HepG2 (cell line): ENCODE measurements at regions not wholly inside any gene's neighbourhood (a gene's known extent, or its start where the extent isn't known, plus 50 kb on each side); places are given as distances from the start of the nearest gene placed in this dataset.
A peak's percentile ranks its signal among the peaks of the same experiment; 100 is the strongest.

Experiments used
- ATF1 ChIP-seq: IDR thresholded peaks from 2 replicates; pipeline ENCODE4 v1.6.1; 2016; ENCODE audit warnings: mild to moderate bottlenecking, control low read depth
- CCDC6 ChIP-seq: sonication (generic); formaldehyde crosslinking; IDR thresholded peaks from 2 replicates; pipeline ENCODE4 v1.8.1; 2022; ENCODE audit warnings: mild to moderate bottlenecking, missing genetic modification reagents, moderate library complexity
- CHCHD3 ChIP-seq: sonication (generic); formaldehyde crosslinking; IDR thresholded peaks from 2 replicates; pipeline ENCODE4 v1.8.0; 2022; ENCODE audit warnings: mild to moderate bottlenecking, missing genetic modification reagents, moderate library complexity
- EED ChIP-seq: sonication (generic); formaldehyde crosslinking; IDR thresholded peaks from 2 replicates; pipeline ENCODE4 v1.5.0; 2020; ENCODE audit warnings: mild to moderate bottlenecking, missing genetic modification reagents
- EP300 ChIP-seq, 3 experiments: sonication (generic) in 1 of 3; formaldehyde crosslinking in 1 of 3; IDR thresholded peaks; 2 replicates each; pipeline versions ENCODE4 v1.5.1 to v1.6.1; 2011 to 2020; ENCODE audit warnings: low read depth in 2 of 3, low read length in 2 of 3, borderline replicate concordance in 1 of 3, improper control_type of control experiment in 1 of 3, mild to moderate bottlenecking in 1 of 3, missing genetic modification reagents in 1 of 3, moderate library complexity in 1 of 3
- HNRNPLL ChIP-seq: fragments of 200-400 bp; formaldehyde crosslinking; IDR thresholded peaks from 2 replicates; pipeline ENCODE4 v1.6.1; 2017; ENCODE audit warnings: mild to moderate bottlenecking, low read depth, low read length; ENCODE audit not compliant: poor library complexity, severe bottlenecking
- MIXL1 ChIP-seq: IDR thresholded peaks from 2 replicates; pipeline ENCODE4 v1.6.1; 2016
- NFIB ChIP-seq: sonication (generic); formaldehyde crosslinking; IDR thresholded peaks from 2 replicates; pipeline ENCODE4 v1.9.0; 2021; ENCODE audit warnings: missing genetic modification reagents, mild to moderate bottlenecking, borderline replicate concordance
- NONO ChIP-seq, 2 experiments: fragments of 450-650 bp in 1 of 2; sonication (generic) in 1 of 2; formaldehyde crosslinking in 1 of 2; IDR thresholded peaks in 1 of 2; conservative IDR thresholded peaks in 1 of 2; 2 replicates each; pipeline versions ENCODE4 v1.6.1 to v1.8.0; 2017 to 2022; ENCODE audit warnings: mild to moderate bottlenecking in 1 of 2, missing genetic modification reagents in 1 of 2, moderate library complexity in 1 of 2
- NR2F1 ChIP-seq, 2 experiments: fragments of 450-650 bp in 1 of 2; formaldehyde crosslinking in 1 of 2; IDR thresholded peaks; 2 replicates each; pipeline versions ENCODE4 v1.5.0 to v1.6.1; 2016 to 2020; ENCODE audit warnings: mild to moderate bottlenecking in 1 of 2, missing compliant biosample characterization in 1 of 2, missing genetic modification reagents in 1 of 2, moderate library complexity in 1 of 2
- POLR2AphosphoS5 ChIP-seq: IDR thresholded peaks from 2 replicates; pipeline ENCODE4 v1.6.1; 2012; ENCODE audit warnings: low read depth, low read length
- RAD51 ChIP-seq: fragments of 450-650 bp; IDR thresholded peaks from 2 replicates; pipeline ENCODE4 v1.6.1; 2016; ENCODE audit warnings: borderline replicate concordance
- SATB2 ChIP-seq: sonication (generic); formaldehyde crosslinking; IDR thresholded peaks from 2 replicates; pipeline ENCODE4 v1.5.0; 2020; ENCODE audit warnings: missing genetic modification reagents
- SNRNP70 ChIP-seq: fragments of 200-400 bp; formaldehyde crosslinking; IDR thresholded peaks from 2 replicates; pipeline ENCODE4 v1.6.1; 2017; ENCODE audit warnings: mild to moderate bottlenecking, low read depth, low read length, moderate library complexity
- ZNF232 ChIP-seq: sonication (generic); formaldehyde crosslinking; IDR thresholded peaks from 2 replicates; pipeline ENCODE4 v1.4.0; 2020; ENCODE audit warnings: missing genetic modification reagents, borderline replicate concordance
- ZNF432 ChIP-seq: sonication (generic); formaldehyde crosslinking; IDR thresholded peaks from 2 replicates; pipeline ENCODE4 v1.5.0; 2020; ENCODE audit warnings: missing genetic modification reagents, mild to moderate bottlenecking, borderline replicate concordance
- TF ChIP-seq, protein P1 (sequence below): sonication (generic); formaldehyde crosslinking; IDR thresholded peaks from 2 replicates; pipeline ENCODE4 v1.5.1; 2020; ENCODE audit warnings: mild to moderate bottlenecking, missing genetic modification reagents, borderline replicate concordance
- TF ChIP-seq, protein P2 (sequence below): fragments of 450-650 bp; IDR thresholded peaks from 2 replicates; pipeline ENCODE4 v1.6.1; 2017
- TF ChIP-seq, protein P3 (sequence below), 2 experiments: sonication (generic) in 1 of 2; formaldehyde crosslinking in 1 of 2; IDR thresholded peaks; 2 replicates each; pipeline versions ENCODE4 v1.4.0 to v1.6.1; 2016 to 2020; ENCODE audit warnings: borderline replicate concordance in 1 of 2, low read depth in 1 of 2, mild to moderate bottlenecking in 1 of 2, missing genetic modification reagents in 1 of 2
- TF ChIP-seq, protein P4 (sequence below): IDR thresholded peaks from 2 replicates; pipeline ENCODE4 v1.6.1; 2016; ENCODE audit warnings: control low read depth

DNA sequence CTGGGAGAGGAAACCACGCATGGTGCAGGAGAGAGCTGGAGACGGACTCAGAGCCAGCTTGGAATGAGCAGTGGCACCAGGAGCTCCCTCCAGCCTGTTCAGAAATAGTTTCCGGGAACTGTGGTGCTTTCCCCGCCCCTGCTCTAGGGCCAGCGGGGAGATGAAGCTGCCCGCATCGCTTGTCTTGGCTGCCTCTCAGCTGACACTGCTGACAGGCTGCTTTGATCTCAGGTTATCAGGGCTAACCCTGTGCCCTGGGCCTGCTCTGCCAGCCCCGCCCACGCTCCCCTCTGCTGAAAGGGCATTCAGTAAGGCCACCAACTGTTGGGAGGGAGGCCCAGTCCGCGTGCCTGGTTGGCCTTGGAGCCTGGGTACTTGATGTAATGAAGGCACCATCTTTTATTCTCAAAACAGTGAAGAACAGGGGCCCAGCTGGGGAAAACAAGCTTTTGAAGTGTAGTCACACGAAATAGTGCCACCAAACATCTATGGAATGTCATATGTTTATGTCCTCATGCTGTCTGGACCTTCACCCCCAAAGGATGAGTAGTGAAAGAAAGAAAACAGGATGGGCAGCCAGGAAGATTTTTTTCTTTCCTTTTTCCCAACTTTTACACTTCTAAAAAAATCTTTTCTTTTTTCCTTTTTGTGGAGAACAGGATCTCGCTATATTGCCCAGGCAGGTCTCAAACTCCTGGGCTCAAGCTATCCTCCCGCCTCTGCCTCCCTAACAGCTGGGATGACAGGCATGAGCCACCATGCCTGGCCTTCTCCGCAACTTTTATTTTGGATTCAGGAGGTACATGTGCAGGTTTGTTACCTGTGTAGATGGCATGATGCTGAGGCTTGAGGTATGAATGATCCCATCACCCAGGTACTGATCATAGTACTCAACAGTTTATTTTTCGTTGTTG, 115.9 kb upstream of the TBX3 start (continued):
- TF ChIP-seq EED (CRISPR knock-in tag) (no peak), NFIB (no peak), CHCHD3 (no peak), MIXL1 (CRISPR knock-in tag) (peak; percentile 97), NONO (IDR thresholded peaks at IDR 0.05) (no peak), NONO (CRISPR knock-in tag; conservative IDR thresholded peaks at IDR 0.05) (peak; percentile 98), ATF1 (CRISPR knock-in tag) (peak; percentile 76), SATB2 (CRISPR knock-in tag) (peak; percentile 39; the same call in 1 of the 2 replicates), POLR2AphosphoS5 (peak; percentile 49), SNRNP70 (no peak), HNRNPLL (peak; percentile 23), NR2F1 (CRISPR knock-in tag; IDR thresholded peaks at IDR 0.05) (peak; percentile 100), CCDC6 (peak; percentile 58; the same call in 1 of the 2 replicates), ZNF432 (no peak), RAD51 (no peak), ZNF232 (CRISPR knock-in tag) (no peak; the same call in 1 of the 2 replicates), EP300 (IDR thresholded peaks at IDR 0.05; ENCODE audit: low read depth in 2 of 2, low read length in 2 of 2) (peak; percentile 91 to 98), EP300 (CRISPR knock-in tag; IDR thresholded peaks at IDR 0.05; ENCODE audit: borderline replicate concordance) (peak; percentile 100)
- TF ChIP-seq, protein P1, sequence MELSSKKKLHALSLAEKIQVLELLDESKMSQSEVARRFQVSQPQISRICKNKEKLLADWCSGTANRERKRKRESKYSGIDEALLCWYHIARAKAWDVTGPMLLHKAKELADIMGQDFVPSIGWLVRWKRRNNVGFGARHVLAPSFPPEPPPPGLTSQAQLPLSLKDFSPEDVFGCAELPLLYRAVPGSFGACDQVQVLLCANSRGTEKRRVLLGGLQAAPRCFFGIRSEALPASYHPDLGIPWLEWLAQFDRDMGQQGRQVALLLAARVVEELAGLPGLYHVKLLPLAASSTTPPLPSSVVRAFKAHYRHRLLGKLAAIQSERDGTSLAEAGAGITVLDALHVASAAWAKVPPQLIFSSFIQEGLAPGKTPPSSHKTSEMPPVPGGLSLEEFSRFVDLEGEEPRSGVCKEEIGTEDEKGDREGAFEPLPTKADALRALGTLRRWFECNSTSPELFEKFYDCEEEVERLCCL (CRISPR knock-in tag), result no peak
- TF ChIP-seq, protein P2, sequence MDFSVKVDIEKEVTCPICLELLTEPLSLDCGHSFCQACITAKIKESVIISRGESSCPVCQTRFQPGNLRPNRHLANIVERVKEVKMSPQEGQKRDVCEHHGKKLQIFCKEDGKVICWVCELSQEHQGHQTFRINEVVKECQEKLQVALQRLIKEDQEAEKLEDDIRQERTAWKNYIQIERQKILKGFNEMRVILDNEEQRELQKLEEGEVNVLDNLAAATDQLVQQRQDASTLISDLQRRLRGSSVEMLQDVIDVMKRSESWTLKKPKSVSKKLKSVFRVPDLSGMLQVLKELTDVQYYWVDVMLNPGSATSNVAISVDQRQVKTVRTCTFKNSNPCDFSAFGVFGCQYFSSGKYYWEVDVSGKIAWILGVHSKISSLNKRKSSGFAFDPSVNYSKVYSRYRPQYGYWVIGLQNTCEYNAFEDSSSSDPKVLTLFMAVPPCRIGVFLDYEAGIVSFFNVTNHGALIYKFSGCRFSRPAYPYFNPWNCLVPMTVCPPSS, result no peak
- TF ChIP-seq, protein P3, sequence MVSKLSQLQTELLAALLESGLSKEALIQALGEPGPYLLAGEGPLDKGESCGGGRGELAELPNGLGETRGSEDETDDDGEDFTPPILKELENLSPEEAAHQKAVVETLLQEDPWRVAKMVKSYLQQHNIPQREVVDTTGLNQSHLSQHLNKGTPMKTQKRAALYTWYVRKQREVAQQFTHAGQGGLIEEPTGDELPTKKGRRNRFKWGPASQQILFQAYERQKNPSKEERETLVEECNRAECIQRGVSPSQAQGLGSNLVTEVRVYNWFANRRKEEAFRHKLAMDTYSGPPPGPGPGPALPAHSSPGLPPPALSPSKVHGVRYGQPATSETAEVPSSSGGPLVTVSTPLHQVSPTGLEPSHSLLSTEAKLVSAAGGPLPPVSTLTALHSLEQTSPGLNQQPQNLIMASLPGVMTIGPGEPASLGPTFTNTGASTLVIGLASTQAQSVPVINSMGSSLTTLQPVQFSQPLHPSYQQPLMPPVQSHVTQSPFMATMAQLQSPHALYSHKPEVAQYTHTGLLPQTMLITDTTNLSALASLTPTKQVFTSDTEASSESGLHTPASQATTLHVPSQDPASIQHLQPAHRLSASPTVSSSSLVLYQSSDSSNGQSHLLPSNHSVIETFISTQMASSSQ (IDR thresholded peaks at IDR 0.05; ENCODE audit: low read depth), result peak; percentile 80
- TF ChIP-seq, protein P3 (CRISPR knock-in tag; IDR thresholded peaks at IDR 0.05; ENCODE audit: borderline replicate concordance), result peak; percentile 97
- TF ChIP-seq, protein P4, sequence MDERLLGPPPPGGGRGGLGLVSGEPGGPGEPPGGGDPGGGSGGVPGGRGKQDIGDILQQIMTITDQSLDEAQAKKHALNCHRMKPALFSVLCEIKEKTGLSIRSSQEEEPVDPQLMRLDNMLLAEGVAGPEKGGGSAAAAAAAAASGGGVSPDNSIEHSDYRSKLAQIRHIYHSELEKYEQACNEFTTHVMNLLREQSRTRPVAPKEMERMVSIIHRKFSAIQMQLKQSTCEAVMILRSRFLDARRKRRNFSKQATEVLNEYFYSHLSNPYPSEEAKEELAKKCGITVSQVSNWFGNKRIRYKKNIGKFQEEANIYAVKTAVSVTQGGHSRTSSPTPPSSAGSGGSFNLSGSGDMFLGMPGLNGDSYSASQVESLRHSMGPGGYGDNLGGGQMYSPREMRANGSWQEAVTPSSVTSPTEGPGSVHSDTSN (CRISPR knock-in tag), result peak; percentile 85
